ENCODE measurements at regions not wholly inside any gene's neighbourhood (a gene's known extent, or its start where the extent isn't known, plus 50 kb on each side); places are given as distances from the start of the nearest gene placed in this dataset.

GRCh38 chr18:47323158-47323557 lies 71.7 kb upstream of the SKOR2 start:
- H2AK5ac ChIP-seq (ENCODE audit: low read depth, low read length): no peak overlapping the region
- POLR2A ChIA-PET (ENCODE audit: unreplicated experiment): no interaction called here
- H3K56ac ChIP-seq (ENCODE audit: extremely low read depth, insufficient read depth, low read length): no peak overlapping the region
- no peak overlapping the region for H2BK5ac ChIP-seq (ENCODE audit: low read depth, low read length, poor library complexity, severe bottlenecking)
- no peaks in the 10 kb centered on the region for H3K79me1 ChIP-seq (ENCODE audit: low read depth in 1 of 2, low read length in 2 of 2)
- no peak overlapping the region for H2AFZ ChIP-seq (replicated peaks; ENCODE audit: low read length, poor library complexity)
- no TSS peak for BruUV-seq (replicated peaks)
- no peak overlapping the region for H3K4ac ChIP-seq (ENCODE audit: low read depth, low read length)
- intact Hi-C loops (cut with micrococcal nuclease): no loop called here
- DNase-seq (no peak), ATAC-seq (ENCODE audit: low read depth) (no peak)
- no peak overlapping the region for H3K4me3 ChIP-seq (ENCODE audit: insufficient read depth, low read depth, low read length)
- WGBS, 2 experiments (ENCODE audit: extremely low coverage in 2 of 2, insufficient read length in 1 of 2): no CpG with 5 or more reads among the region's 3 CpGs
- in situ Hi-C loops (cut with MboI; ENCODE audit: low sequenced_read_pairs): no loop called here
- H3K27ac ChIP-seq (ENCODE audit: insufficient read depth, low read length): no peak overlapping the region
- H3K4me1 ChIP-seq (ENCODE audit: control insufficient read depth, insufficient read depth, low read length): no peaks in the 10 kb centered on the region
- no peak overlapping the region for H4K5ac ChIP-seq (ENCODE audit: low read depth, low read length)
- no peak overlapping the region for H3K9ac ChIP-seq (ENCODE audit: low read depth, low read length)
- no peak overlapping the region for H2BK20ac ChIP-seq (ENCODE audit: low read depth, low read length)
- no peaks in the 10 kb centered on the region for H4K20me1 ChIP-seq (ENCODE audit: insufficient read depth, low read length)
- H2BK15ac ChIP-seq (ENCODE audit: low read depth, low read length): no peak overlapping the region
- dilution Hi-C loops (cut with HindIII; ENCODE audit: low sequenced_read_pairs, unreplicated experiment): no loop called here
- H4K91ac ChIP-seq (ENCODE audit: insufficient read depth, low read depth, low read length): no peak overlapping the region
- H4K8ac ChIP-seq (ENCODE audit: low read depth in 2 of 2, low read length in 2 of 2): no peak overlapping the region
- H3K23ac ChIP-seq (ENCODE audit: low read depth, low read length): no peak overlapping the region
- CTCF ChIA-PET: no interaction called here
- H3K9me1 ChIP-seq (ENCODE audit: insufficient read depth, low read length): no peaks in the 10 kb centered on the region
- H3K9me3 ChIP-seq (ENCODE audit: control insufficient read depth, insufficient read depth, low read length): no peaks in the 10 kb centered on the region; the same call in 1 of the 2 replicates
- no peak overlapping the region for H3K4me2 ChIP-seq (ENCODE audit: low read depth, low read length)
- H3K36me3 ChIP-seq (ENCODE audit: control insufficient read depth, insufficient read depth, low read length): no peaks in the 10 kb centered on the region
- no peak overlapping the region for H3K18ac ChIP-seq (ENCODE audit: low read depth, low read length)
- H3K27me3 ChIP-seq (ENCODE audit: control insufficient read depth, insufficient read depth, low read length): no peaks in the 10 kb centered on the region
- no peak overlapping the region for H3K14ac ChIP-seq (replicated peaks; ENCODE audit: low read depth, low read length)
- H2BK120ac ChIP-seq (ENCODE audit: low read depth, low read length): no peak overlapping the region
- TF ChIP-seq RFX5 (IDR thresholded peaks at IDR 0.05; ENCODE audit: low read depth, low read length): no peak
- no peak for TF ChIP-seq NFE2L2 (IDR thresholded peaks at IDR 0.05; ENCODE audit: low read depth, low read length)
- TF ChIP-seq CHD1 (IDR thresholded peaks at IDR 0.05; ENCODE audit: low read depth, low read length): no peak
- no peak for TF ChIP-seq POLR2A (IDR thresholded peaks at IDR 0.05; ENCODE audit: low read depth, low read length)
- no peak for TF ChIP-seq MAZ (IDR thresholded peaks at IDR 0.05; ENCODE audit: borderline replicate concordance, low read depth, low read length)
- TF ChIP-seq RAD21 (IDR thresholded peaks at IDR 0.05; ENCODE audit: low read length): no peak
- no peak for TF ChIP-seq MAFK (IDR thresholded peaks at IDR 0.05; ENCODE audit: low read depth, low read length)
- TF ChIP-seq ELK1 (IDR thresholded peaks at IDR 0.05; ENCODE audit: borderline replicate concordance, low read depth, low read length): no peak
- TF ChIP-seq FOS (IDR thresholded peaks at IDR 0.05; ENCODE audit: low read depth, low read length): no peak
- TF ChIP-seq CTCF (conservative IDR thresholded peaks at IDR 0.05; ENCODE audit: low read depth, low read length): no peak
- TF ChIP-seq SMC3 (IDR thresholded peaks at IDR 0.05; ENCODE audit: low read depth, low read length): no peak
- TF ChIP-seq USF2 (IDR thresholded peaks at IDR 0.05; ENCODE audit: low read depth, low read length): no peak
- no peak for TF ChIP-seq RCOR1 (IDR thresholded peaks at IDR 0.05; ENCODE audit: insufficient replicate concordance, low read length)
- no peak for TF ChIP-seq CEBPB (IDR thresholded peaks at IDR 0.05; ENCODE audit: low read depth, low read length)
- H2AK9ac ChIP-seq (replicated peaks; ENCODE audit: low read depth, low read length, poor library complexity): no peak overlapping the region
